ENCODE measurements at regions not wholly inside any gene's neighbourhood (a gene's known extent, or its start where the extent isn't known, plus 50 kb on each side); places are given as distances from the start of the nearest gene placed in this dataset.

GRCh38 chr13:73715114-73715910 lies 418.9 kb downstream of the KLF12 start:
- TF ChIP-seq ZSCAN18 (tag by site-specific recombination; IDR thresholded peaks at IDR 0.05) (no peak), ZFP41 (tag by site-specific recombination; IDR thresholded peaks at IDR 0.05; ENCODE audit: borderline replicate concordance) (no peak), ZBTB44 (tag by site-specific recombination; IDR thresholded peaks at IDR 0.05) (no peak), PBX3 (CRISPR knock-in tag; IDR thresholded peaks at IDR 0.05) (no peak), HOXC10 (CRISPR knock-in tag; IDR thresholded peaks at IDR 0.05) (no peak), REST (tag by site-specific recombination; IDR thresholded peaks at IDR 0.05) (no peak)
- TF ChIP-seq, protein P1, sequence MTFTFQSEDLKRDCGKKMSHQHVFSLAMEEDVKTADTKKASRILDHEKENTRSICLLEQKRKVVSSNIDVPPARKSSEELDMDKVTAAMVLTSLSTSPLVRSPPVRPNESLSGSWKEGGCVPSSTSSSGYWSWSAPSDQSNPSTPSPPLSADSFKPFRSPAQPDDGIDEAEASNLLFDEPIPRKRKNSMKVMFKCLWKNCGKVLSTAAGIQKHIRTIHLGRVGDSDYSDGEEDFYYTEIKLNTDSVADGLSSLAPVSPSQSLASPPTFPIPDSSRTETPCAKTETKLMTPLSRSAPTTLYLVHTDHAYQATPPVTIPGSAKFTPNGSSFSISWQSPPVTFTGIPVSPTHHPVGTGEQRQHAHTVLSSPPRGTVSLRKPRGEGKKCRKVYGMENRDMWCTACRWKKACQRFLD (tag by site-specific recombination; IDR thresholded peaks at IDR 0.05) = no peak
- TF ChIP-seq, protein P2, sequence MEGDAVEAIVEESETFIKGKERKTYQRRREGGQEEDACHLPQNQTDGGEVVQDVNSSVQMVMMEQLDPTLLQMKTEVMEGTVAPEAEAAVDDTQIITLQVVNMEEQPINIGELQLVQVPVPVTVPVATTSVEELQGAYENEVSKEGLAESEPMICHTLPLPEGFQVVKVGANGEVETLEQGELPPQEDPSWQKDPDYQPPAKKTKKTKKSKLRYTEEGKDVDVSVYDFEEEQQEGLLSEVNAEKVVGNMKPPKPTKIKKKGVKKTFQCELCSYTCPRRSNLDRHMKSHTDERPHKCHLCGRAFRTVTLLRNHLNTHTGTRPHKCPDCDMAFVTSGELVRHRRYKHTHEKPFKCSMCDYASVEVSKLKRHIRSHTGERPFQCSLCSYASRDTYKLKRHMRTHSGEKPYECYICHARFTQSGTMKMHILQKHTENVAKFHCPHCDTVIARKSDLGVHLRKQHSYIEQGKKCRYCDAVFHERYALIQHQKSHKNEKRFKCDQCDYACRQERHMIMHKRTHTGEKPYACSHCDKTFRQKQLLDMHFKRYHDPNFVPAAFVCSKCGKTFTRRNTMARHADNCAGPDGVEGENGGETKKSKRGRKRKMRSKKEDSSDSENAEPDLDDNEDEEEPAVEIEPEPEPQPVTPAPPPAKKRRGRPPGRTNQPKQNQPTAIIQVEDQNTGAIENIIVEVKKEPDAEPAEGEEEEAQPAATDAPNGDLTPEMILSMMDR (tag by site-specific recombination; IDR thresholded peaks at IDR 0.05) = no peak
- TF ChIP-seq, protein P3, sequence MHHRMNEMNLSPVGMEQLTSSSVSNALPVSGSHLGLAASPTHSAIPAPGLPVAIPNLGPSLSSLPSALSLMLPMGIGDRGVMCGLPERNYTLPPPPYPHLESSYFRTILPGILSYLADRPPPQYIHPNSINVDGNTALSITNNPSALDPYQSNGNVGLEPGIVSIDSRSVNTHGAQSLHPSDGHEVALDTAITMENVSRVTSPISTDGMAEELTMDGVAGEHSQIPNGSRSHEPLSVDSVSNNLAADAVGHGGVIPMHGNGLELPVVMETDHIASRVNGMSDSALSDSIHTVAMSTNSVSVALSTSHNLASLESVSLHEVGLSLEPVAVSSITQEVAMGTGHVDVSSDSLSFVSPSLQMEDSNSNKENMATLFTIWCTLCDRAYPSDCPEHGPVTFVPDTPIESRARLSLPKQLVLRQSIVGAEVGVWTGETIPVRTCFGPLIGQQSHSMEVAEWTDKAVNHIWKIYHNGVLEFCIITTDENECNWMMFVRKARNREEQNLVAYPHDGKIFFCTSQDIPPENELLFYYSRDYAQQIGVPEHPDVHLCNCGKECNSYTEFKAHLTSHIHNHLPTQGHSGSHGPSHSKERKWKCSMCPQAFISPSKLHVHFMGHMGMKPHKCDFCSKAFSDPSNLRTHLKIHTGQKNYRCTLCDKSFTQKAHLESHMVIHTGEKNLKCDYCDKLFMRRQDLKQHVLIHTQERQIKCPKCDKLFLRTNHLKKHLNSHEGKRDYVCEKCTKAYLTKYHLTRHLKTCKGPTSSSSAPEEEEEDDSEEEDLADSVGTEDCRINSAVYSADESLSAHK (tag by site-specific recombination; IDR thresholded peaks at IDR 0.05) = no peak

Data from HEK293 (cell line).